Sigmoid colon (tissue), 4 donors: ENCODE measurements at regions not wholly inside any gene's neighbourhood (a gene's known extent, or its start where the extent isn't known, plus 50 kb on each side); places are given as distances from the start of the nearest gene placed in this dataset.

Source experiments
- CTCF ChIP-seq, 4 experiments: fragments of 450-650 bp in 3 of 4; fragments of 200-600 bp in 1 of 4; IDR thresholded peaks; one replicate each; pipeline ENCODE4 v1.5.1; 2016 to 2019; ENCODE audit warnings: antibody characterized with exemption in 4 of 4, mild to moderate bottlenecking in 3 of 4, moderate library complexity in 2 of 4
- EP300 ChIP-seq, 4 donors: sonication (generic); formaldehyde crosslinking; IDR thresholded peaks; one replicate each; pipeline ENCODE4 v1.6.1; 2017; ENCODE audit warnings: antibody characterized with exemption in 4 of 4

- TF ChIP-seq EP300 (IDR thresholded peaks at IDR 0.05) (no peak), CTCF (IDR thresholded peaks at IDR 0.05) (no peak)
These were observed 53.0 kb upstream of the KRR1 start for GRCh38 chr12:75564398-75564797.
